ENCODE measurements at regions not wholly inside any gene's neighbourhood (a gene's known extent, or its start where the extent isn't known, plus 50 kb on each side); places are given as distances from the start of the nearest gene placed in this dataset.

- no peak for TF ChIP-seq ATF2 (tag by site-specific recombination; IDR thresholded peaks at IDR 0.05; ENCODE audit: low read depth)
- no peak for TF ChIP-seq CTCF (tag by site-specific recombination; IDR thresholded peaks at IDR 0.05)
- no peak for TF ChIP-seq ZNF449 (tag by site-specific recombination; IDR thresholded peaks at IDR 0.05)
- no peak for TF ChIP-seq KLF10 (tag by site-specific recombination; IDR thresholded peaks at IDR 0.05)
- no peak for TF ChIP-seq REST (tag by site-specific recombination; IDR thresholded peaks at IDR 0.05)
These were observed 51.1 kb upstream of the COMTD1 start for GRCh38 chr10:75286901-75287300.

Data from HEK293 (cell line).